GM23338 (cell line): ENCODE measurements at regions not wholly inside any gene's neighbourhood (a gene's known extent, or its start where the extent isn't known, plus 50 kb on each side); places are given as distances from the start of the nearest gene placed in this dataset.

Experiments
- ATAC-seq: fragments of 200-7000 bp; cut with Tn5 transposase; 3 replicates; pipeline ENCODE4 v1.9.1; 2020
- DNase-seq: peaks from one replicate; pipeline ENCODE4 v3.0.0-alpha.2; 2015; ENCODE audit warnings: low spot score
- H2AFZ ChIP-seq: fragments of 200-600 bp; sonication (generic); 2 replicates; pipeline ENCODE4 v1.8.0; 2016; ENCODE audit warnings: antibody characterized with exemption, mild to moderate bottlenecking, moderate library complexity
- H3F3A ChIP-seq: fragments of 200-600 bp; sonication (generic); replicated peaks from 2 replicates; pipeline ENCODE4 v1.8.0; 2017; ENCODE audit warnings: antibody characterized with exemption, mixed run types, low read depth
- H3K27ac ChIP-seq: fragments of 200-600 bp; sonication (generic); 2 replicates; pipeline ENCODE4 v1.6.1; 2016; ENCODE audit warnings: low read depth
- H3K27me3 ChIP-seq: fragments of 200-600 bp; sonication (generic); 2 replicates; pipeline ENCODE4 v1.8.0; 2016; ENCODE audit warnings: mild to moderate bottlenecking, mixed run types, moderate library complexity; ENCODE audit not compliant: insufficient read depth
- H3K36me3 ChIP-seq: fragments of 200-600 bp; sonication (generic); 2 replicates; pipeline ENCODE4 v1.8.0; 2016; ENCODE audit warnings: mild to moderate bottlenecking; ENCODE audit not compliant: insufficient read depth
- H3K4me1 ChIP-seq: fragments of 200-600 bp; sonication (generic); 2 replicates; pipeline ENCODE4 v1.8.0; 2016; ENCODE audit warnings: mild to moderate bottlenecking, moderate library complexity; ENCODE audit not compliant: insufficient read depth
- H3K4me2 ChIP-seq: fragments of 200-600 bp; sonication (generic); 2 replicates; pipeline ENCODE4 v1.7.1; 2017; ENCODE audit warnings: mixed run types
- H3K4me3 ChIP-seq: fragments of 200-600 bp; sonication (generic); 2 replicates; pipeline ENCODE4 v1.6.1; 2016; ENCODE audit warnings: mixed run types
- H3K79me2 ChIP-seq: fragments of 200-600 bp; sonication (generic); replicated peaks from 2 replicates; pipeline ENCODE4 v1.8.0; 2017; ENCODE audit warnings: mild to moderate bottlenecking; ENCODE audit not compliant: insufficient read depth
- H3K9me2 ChIP-seq: fragments of 200-600 bp; sonication (generic); 2 replicates; pipeline ENCODE4 v1.8.0; 2017; ENCODE audit not compliant: insufficient read depth
- H4K20me1 ChIP-seq: fragments of 200-600 bp; sonication (generic); replicated peaks from 2 replicates; pipeline ENCODE4 v1.8.0; 2017; ENCODE audit warnings: mild to moderate bottlenecking; ENCODE audit not compliant: insufficient read depth
- H3K27ac Mint-ChIP-seq: 2 replicates; pipeline ENCODE4 v1.8.0; 2020; ENCODE audit warnings: inconsistent platforms, mild to moderate bottlenecking, moderate library complexity, mixed read lengths
- H3K27me3 Mint-ChIP-seq: 3 replicates; pipeline ENCODE4 v1.8.0; 2022; ENCODE audit warnings: low read depth, mild to moderate bottlenecking, moderate library complexity, mixed read lengths, inconsistent platforms; ENCODE audit not compliant: insufficient read depth, poor library complexity
- H3K36me3 Mint-ChIP-seq: 3 replicates; pipeline ENCODE4 v1.8.0; 2021; ENCODE audit warnings: low read depth, mild to moderate bottlenecking, inconsistent platforms, moderate library complexity, mixed read lengths
- H3K4me1 Mint-ChIP-seq: 3 replicates; pipeline ENCODE4 v1.8.0; 2020; ENCODE audit warnings: mild to moderate bottlenecking, inconsistent platforms, mixed read lengths
- H3K4me3 Mint-ChIP-seq: 3 replicates; pipeline ENCODE4 v1.8.0; 2021; ENCODE audit warnings: moderate library complexity, mild to moderate bottlenecking, inconsistent platforms, mixed read lengths
- H3K9me3 Mint-ChIP-seq: 3 replicates; pipeline ENCODE4 v1.8.0; 2020; ENCODE audit warnings: moderate library complexity, mild to moderate bottlenecking, inconsistent platforms, mixed read lengths
- EZH2phosphoT487 ChIP-seq: fragments of 200-600 bp; sonication (generic); IDR thresholded peaks from one replicate; pipeline ENCODE4 v1.8.1; 2018; ENCODE audit warnings: antibody characterized with exemption; ENCODE audit not compliant: unreplicated experiment
- JUNB ChIP-seq: IDR thresholded peaks from one replicate; pipeline ENCODE4 v1.6.1; 2016; ENCODE audit warnings: antibody characterized with exemption; ENCODE audit not compliant: unreplicated experiment
- NANOG ChIP-seq: IDR thresholded peaks from 2 replicates; pipeline ENCODE4 v1.6.1; 2016; ENCODE audit warnings: antibody characterized with exemption, borderline replicate concordance
- POLR2AphosphoS5 ChIP-seq: IDR thresholded peaks from 2 replicates; pipeline ENCODE4 v1.6.1; 2016; ENCODE audit warnings: antibody characterized with exemption, low read depth
- STAT1 ChIP-seq: IDR thresholded peaks from one replicate; pipeline ENCODE4 v1.6.1; 2016; ENCODE audit warnings: antibody characterized with exemption; ENCODE audit not compliant: unreplicated experiment
- ZNF114 ChIP-seq: fragments of 250-450 bp; sonication (Bioruptor Pico); IDR thresholded peaks from 2 replicates; pipeline ENCODE4 v1.5.0; 2020; ENCODE audit warnings: mild to moderate bottlenecking, moderate library complexity
- TF ChIP-seq, protein P1 (sequence below): IDR thresholded peaks from one replicate; pipeline ENCODE4 v1.6.1; 2018; ENCODE audit warnings: antibody characterized with exemption; ENCODE audit not compliant: unreplicated experiment
- TF ChIP-seq, protein P2 (sequence below), 2 experiments: fragments of 200-600 bp in 1 of 2; sonication (generic) in 1 of 2; conservative IDR thresholded peaks; 2 replicates each; pipeline versions ENCODE4 v1.5.1 to v1.6.1; 2016 to 2017; ENCODE audit warnings: antibody characterized with exemption in 2 of 2, low read depth in 2 of 2, mild to moderate bottlenecking in 2 of 2, moderate library complexity in 1 of 2
- TF ChIP-seq, protein P3 (sequence below): fragments of 250-450 bp; sonication (Bioruptor Pico); IDR thresholded peaks from 2 replicates; pipeline ENCODE4 v1.5.0; 2020; ENCODE audit warnings: mild to moderate bottlenecking, moderate library complexity

DNA sequence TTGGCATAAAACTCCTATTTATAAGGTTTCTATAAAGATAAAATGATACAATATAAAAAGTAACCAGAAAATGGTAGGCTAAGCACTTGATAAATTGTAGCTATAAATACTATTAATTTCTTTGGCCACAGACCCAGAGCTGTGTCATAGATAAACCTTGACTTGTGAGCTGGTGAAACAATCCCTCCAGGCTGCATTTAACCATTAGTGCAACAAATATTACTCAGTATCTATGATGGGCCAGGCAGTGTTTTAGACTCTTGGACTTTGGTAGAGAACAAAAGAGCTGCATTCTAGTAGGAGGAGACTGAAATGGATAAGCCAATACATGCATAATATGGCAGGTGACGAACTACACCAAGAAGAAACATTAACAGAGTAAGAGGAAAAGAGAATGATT lies 178.1 kb downstream of the BTG1 start (continued):
- no peak for TF ChIP-seq NANOG

DNA sequence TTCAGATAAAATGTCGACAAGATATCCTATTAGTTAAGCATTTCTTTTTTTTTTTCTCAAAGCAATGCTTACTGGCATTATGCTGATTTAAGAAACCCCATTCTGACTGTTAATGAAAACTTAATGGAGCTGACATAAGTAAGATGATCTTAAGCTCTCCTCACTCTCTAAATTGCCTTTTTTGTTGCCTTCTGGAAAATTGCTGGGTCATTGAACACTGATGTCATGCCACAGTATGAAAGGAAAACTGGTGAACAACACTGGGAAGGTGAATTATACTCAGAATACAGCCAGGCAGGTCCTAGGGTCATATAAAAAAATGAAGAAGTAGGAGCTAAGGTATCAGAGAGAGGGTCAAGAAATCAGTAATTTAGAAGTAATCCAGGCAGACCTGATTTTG lies 179.9 kb downstream of the BTG1 start:
- H3K36me3 Mint-ChIP-seq: peaks cover 10% of the 10 kb centered on the region
- H3K9me3 Mint-ChIP-seq: peaks cover 12% of the 10 kb centered on the region
- no peak for DNase-seq
- no peaks in the 10 kb centered on the region for H3K79me2 ChIP-seq
- H2AFZ ChIP-seq: 0 out of 2 replicates have a peak overlapping the region, but pooled peaks have one; percentile 1
- H3K4me1 Mint-ChIP-seq: no peaks in the 10 kb centered on the region; the same call in 2 of the 3 replicates
- no peaks in the 10 kb centered on the region for H3K4me1 ChIP-seq
- no peak overlapping the region for H3K4me3 ChIP-seq
- H3K4me3 Mint-ChIP-seq: no peak overlapping the region
- H3K9me2 ChIP-seq: no peaks in the 10 kb centered on the region; the same call in 1 of the 2 replicates
- TF ChIP-seq, protein P1, sequence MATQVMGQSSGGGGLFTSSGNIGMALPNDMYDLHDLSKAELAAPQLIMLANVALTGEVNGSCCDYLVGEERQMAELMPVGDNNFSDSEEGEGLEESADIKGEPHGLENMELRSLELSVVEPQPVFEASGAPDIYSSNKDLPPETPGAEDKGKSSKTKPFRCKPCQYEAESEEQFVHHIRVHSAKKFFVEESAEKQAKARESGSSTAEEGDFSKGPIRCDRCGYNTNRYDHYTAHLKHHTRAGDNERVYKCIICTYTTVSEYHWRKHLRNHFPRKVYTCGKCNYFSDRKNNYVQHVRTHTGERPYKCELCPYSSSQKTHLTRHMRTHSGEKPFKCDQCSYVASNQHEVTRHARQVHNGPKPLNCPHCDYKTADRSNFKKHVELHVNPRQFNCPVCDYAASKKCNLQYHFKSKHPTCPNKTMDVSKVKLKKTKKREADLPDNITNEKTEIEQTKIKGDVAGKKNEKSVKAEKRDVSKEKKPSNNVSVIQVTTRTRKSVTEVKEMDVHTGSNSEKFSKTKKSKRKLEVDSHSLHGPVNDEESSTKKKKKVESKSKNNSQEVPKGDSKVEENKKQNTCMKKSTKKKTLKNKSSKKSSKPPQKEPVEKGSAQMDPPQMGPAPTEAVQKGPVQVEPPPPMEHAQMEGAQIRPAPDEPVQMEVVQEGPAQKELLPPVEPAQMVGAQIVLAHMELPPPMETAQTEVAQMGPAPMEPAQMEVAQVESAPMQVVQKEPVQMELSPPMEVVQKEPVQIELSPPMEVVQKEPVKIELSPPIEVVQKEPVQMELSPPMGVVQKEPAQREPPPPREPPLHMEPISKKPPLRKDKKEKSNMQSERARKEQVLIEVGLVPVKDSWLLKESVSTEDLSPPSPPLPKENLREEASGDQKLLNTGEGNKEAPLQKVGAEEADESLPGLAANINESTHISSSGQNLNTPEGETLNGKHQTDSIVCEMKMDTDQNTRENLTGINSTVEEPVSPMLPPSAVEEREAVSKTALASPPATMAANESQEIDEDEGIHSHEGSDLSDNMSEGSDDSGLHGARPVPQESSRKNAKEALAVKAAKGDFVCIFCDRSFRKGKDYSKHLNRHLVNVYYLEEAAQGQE: no peak
- TF ChIP-seq ZNF114 (CRISPR knock-in tag): no peak
- TF ChIP-seq EZH2phosphoT487: no peak
- TF ChIP-seq POLR2AphosphoS5: no peak
- TF ChIP-seq, protein P2, sequence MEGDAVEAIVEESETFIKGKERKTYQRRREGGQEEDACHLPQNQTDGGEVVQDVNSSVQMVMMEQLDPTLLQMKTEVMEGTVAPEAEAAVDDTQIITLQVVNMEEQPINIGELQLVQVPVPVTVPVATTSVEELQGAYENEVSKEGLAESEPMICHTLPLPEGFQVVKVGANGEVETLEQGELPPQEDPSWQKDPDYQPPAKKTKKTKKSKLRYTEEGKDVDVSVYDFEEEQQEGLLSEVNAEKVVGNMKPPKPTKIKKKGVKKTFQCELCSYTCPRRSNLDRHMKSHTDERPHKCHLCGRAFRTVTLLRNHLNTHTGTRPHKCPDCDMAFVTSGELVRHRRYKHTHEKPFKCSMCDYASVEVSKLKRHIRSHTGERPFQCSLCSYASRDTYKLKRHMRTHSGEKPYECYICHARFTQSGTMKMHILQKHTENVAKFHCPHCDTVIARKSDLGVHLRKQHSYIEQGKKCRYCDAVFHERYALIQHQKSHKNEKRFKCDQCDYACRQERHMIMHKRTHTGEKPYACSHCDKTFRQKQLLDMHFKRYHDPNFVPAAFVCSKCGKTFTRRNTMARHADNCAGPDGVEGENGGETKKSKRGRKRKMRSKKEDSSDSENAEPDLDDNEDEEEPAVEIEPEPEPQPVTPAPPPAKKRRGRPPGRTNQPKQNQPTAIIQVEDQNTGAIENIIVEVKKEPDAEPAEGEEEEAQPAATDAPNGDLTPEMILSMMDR (conservative IDR thresholded peaks at IDR 0.05; ENCODE audit: low read depth in 2 of 2): no peak
- no peak for TF ChIP-seq JUNB
- TF ChIP-seq STAT1: no peak
- TF ChIP-seq, protein P3, sequence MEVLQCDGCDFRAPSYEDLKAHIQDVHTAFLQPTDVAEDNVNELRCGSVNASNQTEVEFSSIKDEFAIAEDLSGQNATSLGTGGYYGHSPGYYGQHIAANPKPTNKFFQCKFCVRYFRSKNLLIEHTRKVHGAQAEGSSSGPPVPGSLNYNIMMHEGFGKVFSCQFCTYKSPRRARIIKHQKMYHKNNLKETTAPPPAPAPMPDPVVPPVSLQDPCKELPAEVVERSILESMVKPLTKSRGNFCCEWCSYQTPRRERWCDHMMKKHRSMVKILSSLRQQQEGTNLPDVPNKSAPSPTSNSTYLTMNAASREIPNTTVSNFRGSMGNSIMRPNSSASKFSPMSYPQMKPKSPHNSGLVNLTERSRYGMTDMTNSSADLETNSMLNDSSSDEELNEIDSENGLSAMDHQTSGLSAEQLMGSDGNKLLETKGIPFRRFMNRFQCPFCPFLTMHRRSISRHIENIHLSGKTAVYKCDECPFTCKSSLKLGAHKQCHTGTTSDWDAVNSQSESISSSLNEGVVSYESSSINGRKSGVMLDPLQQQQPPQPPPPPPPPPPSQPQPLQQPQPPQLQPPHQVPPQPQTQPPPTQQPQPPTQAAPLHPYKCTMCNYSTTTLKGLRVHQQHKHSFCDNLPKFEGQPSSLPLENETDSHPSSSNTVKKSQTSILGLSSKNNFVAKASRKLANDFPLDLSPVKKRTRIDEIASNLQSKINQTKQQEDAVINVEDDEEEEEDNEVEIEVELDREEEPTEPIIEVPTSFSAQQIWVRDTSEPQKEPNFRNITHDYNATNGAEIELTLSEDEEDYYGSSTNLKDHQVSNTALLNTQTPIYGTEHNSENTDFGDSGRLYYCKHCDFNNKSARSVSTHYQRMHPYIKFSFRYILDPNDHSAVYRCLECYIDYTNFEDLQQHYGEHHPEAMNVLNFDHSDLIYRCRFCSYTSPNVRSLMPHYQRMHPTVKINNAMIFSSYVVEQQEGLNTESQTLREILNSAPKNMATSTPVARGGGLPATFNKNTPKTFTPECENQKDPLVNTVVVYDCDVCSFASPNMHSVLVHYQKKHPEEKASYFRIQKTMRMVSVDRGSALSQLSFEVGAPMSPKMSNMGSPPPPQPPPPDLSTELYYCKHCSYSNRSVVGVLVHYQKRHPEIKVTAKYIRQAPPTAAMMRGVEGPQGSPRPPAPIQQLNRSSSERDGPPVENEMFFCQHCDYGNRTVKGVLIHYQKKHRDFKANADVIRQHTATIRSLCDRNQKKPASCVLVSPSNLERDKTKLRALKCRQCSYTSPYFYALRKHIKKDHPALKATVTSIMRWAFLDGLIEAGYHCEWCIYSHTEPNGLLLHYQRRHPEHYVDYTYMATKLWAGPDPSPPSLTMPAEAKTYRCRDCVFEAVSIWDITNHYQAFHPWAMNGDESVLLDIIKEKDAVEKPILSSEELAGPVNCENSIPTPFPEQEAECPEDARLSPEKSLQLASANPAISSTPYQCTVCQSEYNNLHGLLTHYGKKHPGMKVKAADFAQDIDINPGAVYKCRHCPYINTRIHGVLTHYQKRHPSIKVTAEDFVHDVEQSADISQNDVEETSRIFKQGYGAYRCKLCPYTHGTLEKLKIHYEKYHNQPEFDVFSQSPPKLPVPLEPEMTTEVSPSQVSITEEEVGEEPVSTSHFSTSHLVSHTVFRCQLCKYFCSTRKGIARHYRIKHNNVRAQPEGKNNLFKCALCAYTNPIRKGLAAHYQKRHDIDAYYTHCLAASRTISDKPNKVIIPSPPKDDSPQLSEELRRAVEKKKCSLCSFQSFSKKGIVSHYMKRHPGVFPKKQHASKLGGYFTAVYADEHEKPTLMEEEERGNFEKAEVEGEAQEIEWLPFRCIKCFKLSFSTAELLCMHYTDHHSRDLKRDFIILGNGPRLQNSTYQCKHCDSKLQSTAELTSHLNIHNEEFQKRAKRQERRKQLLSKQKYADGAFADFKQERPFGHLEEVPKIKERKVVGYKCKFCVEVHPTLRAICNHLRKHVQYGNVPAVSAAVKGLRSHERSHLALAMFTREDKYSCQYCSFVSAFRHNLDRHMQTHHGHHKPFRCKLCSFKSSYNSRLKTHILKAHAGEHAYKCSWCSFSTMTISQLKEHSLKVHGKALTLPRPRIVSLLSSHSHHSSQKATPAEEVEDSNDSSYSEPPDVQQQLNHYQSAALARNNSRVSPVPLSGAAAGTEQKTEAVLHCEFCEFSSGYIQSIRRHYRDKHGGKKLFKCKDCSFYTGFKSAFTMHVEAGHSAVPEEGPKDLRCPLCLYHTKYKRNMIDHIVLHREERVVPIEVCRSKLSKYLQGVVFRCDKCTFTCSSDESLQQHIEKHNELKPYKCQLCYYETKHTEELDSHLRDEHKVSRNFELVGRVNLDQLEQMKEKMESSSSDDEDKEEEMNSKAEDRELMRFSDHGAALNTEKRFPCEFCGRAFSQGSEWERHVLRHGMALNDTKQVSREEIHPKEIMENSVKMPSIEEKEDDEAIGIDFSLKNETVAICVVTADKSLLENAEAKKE: no peak
- H3K27me3 Mint-ChIP-seq: no peaks in the 10 kb centered on the region
- ATAC-seq: no peak
- no peaks in the 10 kb centered on the region for H4K20me1 ChIP-seq
- H3K27me3 ChIP-seq: no peaks in the 10 kb centered on the region
- H3F3A ChIP-seq: no peaks in the 10 kb centered on the region
- H3K36me3 ChIP-seq: no peaks in the 10 kb centered on the region
- H3K27ac ChIP-seq: no peak overlapping the region
- peak overlapping the region; percentile 21; the same call in 1 of the 2 replicates for H3K27ac Mint-ChIP-seq
- no peak overlapping the region for H3K4me2 ChIP-seq
